Mucosa of descending colon (tissue), 3 donors: ENCODE measurements at regions not wholly inside any gene's neighbourhood (a gene's known extent, or its start where the extent isn't known, plus 50 kb on each side); places are given as distances from the start of the nearest gene placed in this dataset.
"Not testable (repeated sequence)": the region's sequence is repeated elsewhere in the genome, so short reads cannot be mapped to it uniquely, and the experiment has no call there.

Source experiments
- ATAC-seq: fragments of 200-7000 bp; cut with Tn5 transposase; one replicate; pipeline ENCODE4 v1.9.1; 2020; ENCODE audit warnings: mild to moderate bottlenecking, moderate library complexity
- DNase-seq, 3 donors: peaks; one replicate each; pipeline ENCODE4 v3.0.0-alpha.2; 2020
- H3K36me3 ChIP-seq: fragments of 200-600 bp; one replicate; pipeline ENCODE4 v1.8.0; 2021; ENCODE audit warnings: low read depth, mild to moderate bottlenecking
- H3K4me1 ChIP-seq: fragments of 200-600 bp; one replicate; pipeline ENCODE4 v1.8.0; 2021; ENCODE audit warnings: low read depth, mild to moderate bottlenecking
- H3K4me3 ChIP-seq: fragments of 200-600 bp; one replicate; pipeline ENCODE4 v1.8.0; 2021; ENCODE audit warnings: mild to moderate bottlenecking
- H3K9me3 ChIP-seq: fragments of 200-600 bp; one replicate; pipeline ENCODE4 v1.8.0; 2021; ENCODE audit warnings: mild to moderate bottlenecking
- CTCF ChIP-seq: fragments of 200-600 bp; IDR thresholded peaks from one replicate; pipeline ENCODE4 v1.8.0; 2022; ENCODE audit warnings: antibody characterized with exemption, mild to moderate bottlenecking
- intact Hi-C, 2 donors: fragments of 100-400 bp; cut with DNase I in 1 of 2; cut with micrococcal nuclease in 1 of 2; formaldehyde crosslinking; loops; one replicate each; pipeline versions ENCODE4 v1.11.0 to v1.11.1; 2022; cut with DNase I, micrococcal nuclease
- donor health status: DM: no; HTN: no; CAD: no; lungs with moderate emphysema.
- donor health status: DM: no; HTN: no; CAD: no.
- donor health status: DM: no; HTN: yes; CAD: no.

GRCh38 chr11:107266455-107266854 lies 191.2 kb downstream of the CWF19L2 start:
- DNase-seq, result no peak
- intact Hi-C loops, result no loop called here
- Histone ChIP-seq H3K4me3 (no peak overlapping the region), H3K36me3 (no peaks in the 10 kb centered on the region), H3K4me1 (no peaks in the 10 kb centered on the region), H3K9me3 (no peaks in the 10 kb centered on the region)
- TF ChIP-seq CTCF, result no peak
- ATAC-seq, result no peak

GRCh38 chr11:107265591-107266121 lies 192.0 kb downstream of the CWF19L2 start:
- no peaks in the 10 kb centered on the region for H3K9me3 ChIP-seq
- intact Hi-C loops, result no loop called here
- TF ChIP-seq CTCF, result no peak
- no peak for DNase-seq
- no peaks in the 10 kb centered on the region for H3K36me3 ChIP-seq
- ATAC-seq, result no peak
- H3K4me1 ChIP-seq, result no peaks in the 10 kb centered on the region
- no peak overlapping the region for H3K4me3 ChIP-seq

- intact Hi-C loops, result no loop called here
- no peaks in the 10 kb centered on the region for H3K4me1 ChIP-seq
- H3K9me3 ChIP-seq, result no peaks in the 10 kb centered on the region
- no peak for TF ChIP-seq CTCF
- DNase-seq, result no peak
- no peak for ATAC-seq
- H3K36me3 ChIP-seq, result no peaks in the 10 kb centered on the region
- no peak overlapping the region for H3K4me3 ChIP-seq
Observed at GRCh38 chr11:107263844-107264563, 193.6 kb downstream of the CWF19L2 start.

GRCh38 chr11:107259811-107260221 lies 197.8 kb downstream of the CWF19L2 start:
- Histone ChIP-seq H3K36me3 (no peaks in the 10 kb centered on the region), H3K4me1 (no peaks in the 10 kb centered on the region), H3K9me3 (no peaks in the 10 kb centered on the region), H3K4me3 (no peak overlapping the region)
- intact Hi-C loops, result no loop called here
- ATAC-seq, result no peak
- TF ChIP-seq CTCF, result no peak
- no peak for DNase-seq

- intact Hi-C loops, result no loop called here
- H3K36me3 ChIP-seq, result no peaks in the 10 kb centered on the region
- no peaks in the 10 kb centered on the region for H3K9me3 ChIP-seq
- H3K4me3 ChIP-seq, result no peak overlapping the region
- ATAC-seq (no peak), DNase-seq (no peak)
- no peaks in the 10 kb centered on the region for H3K4me1 ChIP-seq
- no peak for TF ChIP-seq CTCF
Observed at GRCh38 chr11:107257710-107258109, 199.9 kb downstream of the CWF19L2 start.

- intact Hi-C loops, H3K9me3 ChIP-seq, H3K4me1 ChIP-seq, H3K36me3 ChIP-seq, ATAC-seq, DNase-seq, H3K4me3 ChIP-seq: not testable (repeated sequence)
Observed at GRCh38 chr11:107253661-107254060, 204.0 kb downstream of the CWF19L2 start.
